OCI-LY1 (cell line): ENCODE measurements at regions not wholly inside any gene's neighbourhood (a gene's known extent, or its start where the extent isn't known, plus 50 kb on each side); places are given as distances from the start of the nearest gene placed in this dataset.

Source experiments
- EZH2 ChIP-seq: fragments of 200-600 bp; sonication (generic), shearing (Covaris generic); IDR thresholded peaks from 2 replicates; pipeline ENCODE4 v1.8.0; 2017; ENCODE audit warnings: borderline replicate concordance, mixed run types, mild to moderate bottlenecking, antibody characterized with exemption, low read length, moderate library complexity, mixed read lengths
- TF ChIP-seq, protein P1 (sequence below): fragments of 200-600 bp; sonication (generic), shearing (Covaris generic); IDR thresholded peaks from 2 replicates; pipeline ENCODE4 v1.5.1; 2017; ENCODE audit warnings: mild to moderate bottlenecking, antibody characterized with exemption, low read length, moderate library complexity, mixed read lengths

DNA sequence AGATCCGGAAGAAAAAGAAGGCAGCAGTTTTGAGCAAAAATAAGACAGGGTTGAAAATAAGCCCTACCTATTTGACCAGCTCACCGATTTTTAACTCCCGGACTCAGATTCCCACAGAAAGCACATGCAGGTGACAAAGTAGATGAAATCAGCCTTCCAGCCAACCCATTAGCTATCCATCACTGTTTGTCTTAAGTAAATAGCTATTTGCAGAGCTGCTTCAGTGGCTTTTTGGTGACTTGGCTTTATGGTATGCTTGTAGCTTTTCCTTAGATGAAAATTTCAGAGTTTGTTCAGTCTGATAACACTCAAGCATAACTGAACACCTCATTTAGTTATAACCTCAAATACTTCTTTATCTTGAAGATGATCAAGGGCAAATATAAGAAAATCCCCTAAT is 192.6 kb downstream of the HIPK3 start:
- TF ChIP-seq, protein P1, sequence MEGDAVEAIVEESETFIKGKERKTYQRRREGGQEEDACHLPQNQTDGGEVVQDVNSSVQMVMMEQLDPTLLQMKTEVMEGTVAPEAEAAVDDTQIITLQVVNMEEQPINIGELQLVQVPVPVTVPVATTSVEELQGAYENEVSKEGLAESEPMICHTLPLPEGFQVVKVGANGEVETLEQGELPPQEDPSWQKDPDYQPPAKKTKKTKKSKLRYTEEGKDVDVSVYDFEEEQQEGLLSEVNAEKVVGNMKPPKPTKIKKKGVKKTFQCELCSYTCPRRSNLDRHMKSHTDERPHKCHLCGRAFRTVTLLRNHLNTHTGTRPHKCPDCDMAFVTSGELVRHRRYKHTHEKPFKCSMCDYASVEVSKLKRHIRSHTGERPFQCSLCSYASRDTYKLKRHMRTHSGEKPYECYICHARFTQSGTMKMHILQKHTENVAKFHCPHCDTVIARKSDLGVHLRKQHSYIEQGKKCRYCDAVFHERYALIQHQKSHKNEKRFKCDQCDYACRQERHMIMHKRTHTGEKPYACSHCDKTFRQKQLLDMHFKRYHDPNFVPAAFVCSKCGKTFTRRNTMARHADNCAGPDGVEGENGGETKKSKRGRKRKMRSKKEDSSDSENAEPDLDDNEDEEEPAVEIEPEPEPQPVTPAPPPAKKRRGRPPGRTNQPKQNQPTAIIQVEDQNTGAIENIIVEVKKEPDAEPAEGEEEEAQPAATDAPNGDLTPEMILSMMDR: no peak
- no peak for TF ChIP-seq EZH2
